T-helper 17 cell (primary cell): ENCODE measurements at regions not wholly inside any gene's neighbourhood (a gene's known extent, or its start where the extent isn't known, plus 50 kb on each side); places are given as distances from the start of the nearest gene placed in this dataset.

Experiments used
- ATAC-seq: fragments of 150-1000 bp; cut with Tn5 transposase; 2 replicates; pipeline ENCODE4 v1.10.0; 2021; ENCODE audit warnings: mild to moderate bottlenecking, moderate library complexity
- DNase-seq, 3 donors: peaks; one replicate each; pipeline versions ENCODE4 v3.0.0 to v3.0.0-alpha.2; 2020 to 2021
- H3K9me3 ChIP-seq: one replicate; pipeline ENCODE4 v1.7.0; 2013; ENCODE audit warnings: low read length, mild to moderate bottlenecking; ENCODE audit not compliant: control insufficient read depth, poor library complexity, severe bottlenecking
- H3K27ac Mint-ChIP-seq: one replicate; pipeline ENCODE4 v1.8.0; 2022; ENCODE audit warnings: mild to moderate bottlenecking, moderate library complexity, mixed read lengths
- H3K27me3 Mint-ChIP-seq: one replicate; pipeline ENCODE4 v1.8.0; 2022; ENCODE audit warnings: mixed read lengths
- H3K36me3 Mint-ChIP-seq: one replicate; pipeline ENCODE4 v1.8.0; 2022; ENCODE audit warnings: low read depth, mixed read lengths
- H3K4me1 Mint-ChIP-seq: one replicate; pipeline ENCODE4 v1.8.0; 2022; ENCODE audit warnings: mild to moderate bottlenecking, mixed read lengths
- H3K4me3 Mint-ChIP-seq: one replicate; pipeline ENCODE4 v1.8.0; 2022; ENCODE audit warnings: mild to moderate bottlenecking, moderate library complexity, mixed read lengths

DNA sequence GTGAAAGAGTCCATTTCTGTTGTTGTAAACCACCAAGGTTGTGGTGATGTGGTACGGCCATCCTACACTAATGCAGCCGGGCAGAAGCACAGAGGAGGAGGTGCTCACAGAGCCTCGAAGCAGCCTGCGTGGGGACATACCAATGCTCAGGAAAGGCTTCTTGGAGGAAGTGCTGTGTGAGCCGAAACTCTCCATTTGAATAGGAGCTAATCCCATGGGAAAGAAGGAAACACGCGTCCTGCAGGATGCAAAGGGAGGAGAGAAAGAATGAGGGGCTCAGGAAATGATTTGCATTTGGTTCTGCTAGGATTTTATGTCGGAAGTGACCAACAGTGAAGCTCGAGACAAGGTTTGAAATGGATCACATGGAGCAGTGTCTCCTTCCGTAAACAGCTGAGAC, 477.9 kb upstream of the ANKRD30A start:
- Mint-ChIP-seq H3K4me1 (no peaks in the 10 kb centered on the region), H3K36me3 (no peaks in the 10 kb centered on the region), H3K27me3 (no peaks in the 10 kb centered on the region), H3K4me3 (no peak overlapping the region), H3K27ac (no peak overlapping the region)
- ATAC-seq (no peak), DNase-seq (no peak)
- H3K9me3 ChIP-seq, result no peaks in the 10 kb centered on the region

- Mint-ChIP-seq H3K36me3 (no peaks in the 10 kb centered on the region), H3K27me3 (no peaks in the 10 kb centered on the region), H3K4me1 (no peaks in the 10 kb centered on the region), H3K4me3 (no peak overlapping the region), H3K27ac (no peak overlapping the region)
- DNase-seq (no peak), ATAC-seq (no peak)
- H3K9me3 ChIP-seq, result no peaks in the 10 kb centered on the region
Measured at GRCh38 chr10:36640626-36641025, 484.8 kb upstream of the ANKRD30A start.

DNA sequence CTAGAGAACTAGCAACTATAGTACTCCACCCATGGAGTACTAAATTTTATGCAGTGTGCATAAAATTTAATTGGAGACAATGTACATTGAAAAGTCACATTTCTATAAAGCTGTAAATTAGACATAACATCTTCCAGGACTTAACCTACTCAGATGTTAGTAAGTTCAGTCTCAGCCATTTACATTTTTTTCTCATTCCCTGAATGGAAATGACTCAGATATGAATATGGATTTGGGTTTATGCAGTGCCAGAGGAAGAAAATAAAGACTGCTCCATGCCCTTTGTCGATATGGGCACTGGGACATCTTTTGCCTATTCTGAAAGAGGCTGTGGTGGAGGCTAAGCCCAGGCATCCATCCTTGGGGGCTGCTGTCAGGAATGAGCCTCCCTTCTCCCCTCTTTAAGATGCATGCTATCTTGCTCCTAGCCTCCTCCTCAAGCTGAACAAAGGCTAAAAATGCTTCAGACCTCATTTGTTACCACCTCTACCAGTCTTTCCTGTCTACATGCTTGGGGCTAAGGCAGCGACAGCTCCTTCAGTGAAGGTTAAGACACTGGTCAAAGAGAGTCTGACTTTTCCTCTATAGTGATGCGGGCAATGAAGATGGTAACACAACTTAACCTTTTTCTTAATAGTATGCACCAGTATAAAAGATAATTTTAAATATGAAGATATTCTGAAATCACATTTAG, 486.8 kb upstream of the ANKRD30A start:
- Mint-ChIP-seq H3K36me3 (no peaks in the 10 kb centered on the region), H3K4me1 (no peaks in the 10 kb centered on the region), H3K27ac (no peak overlapping the region), H3K27me3 (no peaks in the 10 kb centered on the region), H3K4me3 (no peak overlapping the region)
- no peak for ATAC-seq
- no peaks in the 10 kb centered on the region for H3K9me3 ChIP-seq
- DNase-seq, result no peak

DNA sequence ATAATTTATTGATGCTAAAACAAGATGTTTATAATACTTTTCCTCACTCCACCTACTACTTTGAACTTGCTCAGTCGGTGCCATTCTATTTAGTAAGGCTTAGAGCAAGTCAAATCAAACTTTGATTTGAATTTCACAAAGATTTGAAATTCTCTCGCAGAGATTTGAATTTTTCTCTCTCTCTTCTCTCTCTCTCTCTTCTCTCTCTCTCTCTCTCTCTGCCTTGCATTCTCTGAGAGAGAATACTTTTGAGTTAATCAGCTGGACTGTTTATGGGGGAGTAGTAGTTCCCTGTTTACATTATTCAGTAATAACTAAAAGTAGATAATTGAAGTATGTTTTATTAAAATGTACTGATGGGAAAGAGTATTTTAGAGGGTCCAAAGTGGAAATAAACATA, 488.5 kb upstream of the ANKRD30A start:
- no peak overlapping the region for H3K4me3 Mint-ChIP-seq
- H3K4me1 Mint-ChIP-seq, result no peaks in the 10 kb centered on the region
- no peaks in the 10 kb centered on the region for H3K27me3 Mint-ChIP-seq
- no peaks in the 10 kb centered on the region for H3K9me3 ChIP-seq
- no peak for DNase-seq
- no peaks in the 10 kb centered on the region for H3K36me3 Mint-ChIP-seq
- no peak overlapping the region for H3K27ac Mint-ChIP-seq
- ATAC-seq, result no peak

GRCh38 chr10:36636285-36636839, 489.0 kb upstream of the ANKRD30A start:
- no peak for ATAC-seq
- no peaks in the 10 kb centered on the region for H3K36me3 Mint-ChIP-seq
- DNase-seq, result no peak
- H3K4me3 Mint-ChIP-seq, result no peak overlapping the region
- no peaks in the 10 kb centered on the region for H3K9me3 ChIP-seq
- H3K4me1 Mint-ChIP-seq, result no peaks in the 10 kb centered on the region
- H3K27ac Mint-ChIP-seq, result no peak overlapping the region
- no peaks in the 10 kb centered on the region for H3K27me3 Mint-ChIP-seq

GRCh38 chr10:36634916-36635315, 490.5 kb upstream of the ANKRD30A start:
- Mint-ChIP-seq H3K4me1 (no peaks in the 10 kb centered on the region), H3K27me3 (no peaks in the 10 kb centered on the region), H3K27ac (no peak overlapping the region), H3K36me3 (no peaks in the 10 kb centered on the region), H3K4me3 (no peak overlapping the region)
- no peaks in the 10 kb centered on the region for H3K9me3 ChIP-seq
- ATAC-seq, result no peak
- no peak for DNase-seq

DNA sequence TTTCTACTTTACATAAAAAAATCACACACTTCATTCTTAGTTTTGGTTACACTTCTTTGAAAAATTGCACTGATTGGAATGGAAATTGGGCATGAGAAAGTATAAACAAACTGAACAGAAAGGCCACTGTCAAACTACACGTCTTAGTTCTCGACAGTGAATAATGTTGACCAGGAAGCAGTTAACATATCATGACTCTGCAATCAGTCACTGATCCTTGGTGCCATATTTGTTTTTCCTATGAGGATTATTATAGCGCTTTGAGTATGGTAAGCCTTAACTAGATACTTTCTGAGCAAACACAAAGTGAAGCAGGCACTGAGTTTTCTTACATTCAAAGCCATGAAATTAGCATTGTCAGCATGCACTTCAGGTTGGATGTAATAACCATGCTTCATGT, 495.1 kb upstream of the ANKRD30A start:
- DNase-seq (no peak), ATAC-seq (no peak)
- Mint-ChIP-seq H3K27me3 (no peaks in the 10 kb centered on the region), H3K4me3 (no peak overlapping the region), H3K27ac (no peak overlapping the region), H3K4me1 (no peaks in the 10 kb centered on the region), H3K36me3 (no peaks in the 10 kb centered on the region)
- H3K9me3 ChIP-seq, result no peaks in the 10 kb centered on the region

GRCh38 chr10:36629476-36629875, 495.9 kb upstream of the ANKRD30A start:
- Mint-ChIP-seq H3K27me3 (no peaks in the 10 kb centered on the region), H3K4me1 (no peaks in the 10 kb centered on the region), H3K36me3 (no peaks in the 10 kb centered on the region), H3K4me3 (no peak overlapping the region), H3K27ac (no peak overlapping the region)
- DNase-seq, result no peak
- ATAC-seq, result no peak
- no peaks in the 10 kb centered on the region for H3K9me3 ChIP-seq

DNA sequence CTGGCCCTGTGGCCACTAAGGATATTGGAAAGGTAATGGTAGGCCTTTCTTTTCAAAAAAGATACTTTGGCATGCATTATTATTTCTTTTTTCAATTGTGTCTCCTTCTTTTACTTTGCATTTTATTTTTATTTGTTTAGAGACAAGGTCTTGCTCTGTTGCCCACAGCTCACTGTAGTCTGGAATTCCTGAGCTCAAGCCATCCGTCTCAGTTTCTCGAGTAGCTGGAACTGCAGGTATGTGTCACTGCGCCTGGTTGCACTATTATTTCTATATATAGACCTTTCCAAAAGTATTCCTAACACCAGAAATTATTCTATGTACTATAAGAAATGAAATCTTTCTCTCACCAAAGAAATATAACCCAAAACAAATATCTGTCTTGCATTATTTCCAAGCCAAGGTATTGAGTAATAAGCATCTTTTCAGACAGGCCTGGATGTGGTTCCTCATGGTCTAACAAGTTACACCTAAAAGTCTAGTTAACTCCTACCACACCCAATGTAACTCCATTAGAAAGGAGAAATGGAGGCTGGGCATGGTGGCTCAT, 500.8 kb upstream of the ANKRD30A start:
- Mint-ChIP-seq H3K4me1 (no peaks in the 10 kb centered on the region), H3K27ac (no peak overlapping the region), H3K36me3 (no peaks in the 10 kb centered on the region), H3K27me3 (no peaks in the 10 kb centered on the region), H3K4me3 (no peak overlapping the region)
- DNase-seq, result no peak
- H3K9me3 ChIP-seq, result no peaks in the 10 kb centered on the region
- ATAC-seq, result no peak

DNA sequence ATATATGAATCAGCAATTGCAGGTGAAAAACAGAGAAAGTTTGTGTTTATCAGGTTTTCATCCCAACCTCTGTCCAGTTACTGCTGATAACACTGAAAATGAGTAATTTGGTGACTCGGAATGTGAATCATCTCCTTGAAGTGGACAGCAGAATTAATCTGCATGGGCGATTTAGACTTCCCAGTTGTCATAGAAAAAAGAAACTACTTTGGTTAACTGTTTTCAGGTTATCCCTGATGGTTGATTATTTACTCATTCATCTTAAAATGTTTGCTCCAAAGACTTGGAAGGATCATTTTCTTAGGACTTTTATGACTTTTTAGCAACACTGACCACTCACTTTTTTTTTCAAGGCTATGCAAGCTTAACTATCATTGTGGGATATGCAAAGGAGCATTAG, 504.1 kb upstream of the ANKRD30A start:
- ATAC-seq (no peak), DNase-seq (no peak)
- H3K4me1 Mint-ChIP-seq, result no peaks in the 10 kb centered on the region
- H3K27ac Mint-ChIP-seq, result no peak overlapping the region
- H3K9me3 ChIP-seq, result no peaks in the 10 kb centered on the region
- no peaks in the 10 kb centered on the region for H3K36me3 Mint-ChIP-seq
- H3K4me3 Mint-ChIP-seq, result no peak overlapping the region
- H3K27me3 Mint-ChIP-seq, result no peaks in the 10 kb centered on the region

DNA sequence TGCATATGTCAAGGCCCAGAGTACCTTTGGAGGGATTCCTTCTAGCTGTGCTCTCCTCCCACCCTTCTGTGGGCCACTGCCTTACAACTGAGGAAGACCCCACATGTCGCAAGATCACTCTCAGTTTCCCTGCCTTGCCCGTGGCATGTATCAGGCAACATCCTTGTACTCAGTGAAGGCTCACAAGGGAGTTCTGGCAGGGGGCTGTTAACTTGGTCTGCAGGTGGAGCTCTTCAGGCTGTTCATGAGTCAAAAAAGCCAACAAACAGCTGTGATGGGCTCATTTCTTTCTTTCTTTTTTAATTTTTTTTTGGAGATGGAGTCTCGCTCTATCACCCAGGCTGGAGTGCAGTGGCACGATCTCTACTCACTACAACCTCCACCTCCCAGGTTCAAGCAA, 513.0 kb upstream of the ANKRD30A start:
- Mint-ChIP-seq H3K27me3 (no peaks in the 10 kb centered on the region), H3K27ac (no peak overlapping the region), H3K4me1 (no peaks in the 10 kb centered on the region), H3K4me3 (no peak overlapping the region), H3K36me3 (no peaks in the 10 kb centered on the region)
- peaks cover 2% of the 10 kb centered on the region for H3K9me3 ChIP-seq
- DNase-seq (no peak), ATAC-seq (no peak)

DNA sequence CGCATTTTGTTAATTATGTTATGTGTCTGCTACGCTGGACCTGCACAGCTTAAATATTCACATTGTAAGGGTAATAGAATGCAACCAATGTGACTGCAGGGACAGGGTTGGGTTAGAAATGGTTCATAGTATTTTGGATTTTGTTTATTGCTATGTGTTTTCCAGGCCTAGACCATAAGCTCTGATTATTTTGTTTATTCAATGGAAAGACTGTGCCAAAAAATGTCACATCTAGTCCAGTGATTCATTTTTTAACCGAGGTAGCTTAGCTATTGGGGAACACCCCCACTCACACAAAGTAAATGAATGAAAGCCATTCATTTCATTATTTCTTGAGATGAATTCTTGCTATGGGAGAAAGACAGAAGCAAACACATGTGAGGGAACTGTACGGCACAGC, 516.5 kb upstream of the ANKRD30A start:
- H3K27me3 Mint-ChIP-seq, result no peaks in the 10 kb centered on the region
- DNase-seq (no peak), ATAC-seq (no peak)
- H3K4me3 Mint-ChIP-seq, result no peak overlapping the region
- H3K36me3 Mint-ChIP-seq, result no peaks in the 10 kb centered on the region
- no peaks in the 10 kb centered on the region for H3K4me1 Mint-ChIP-seq
- H3K9me3 ChIP-seq, result no peaks in the 10 kb centered on the region
- no peak overlapping the region for H3K27ac Mint-ChIP-seq

GRCh38 chr10:36608251-36608650, 517.1 kb upstream of the ANKRD30A start:
- no peaks in the 10 kb centered on the region for H3K4me1 Mint-ChIP-seq
- ATAC-seq (no peak), DNase-seq (no peak)
- no peaks in the 10 kb centered on the region for H3K9me3 ChIP-seq
- no peaks in the 10 kb centered on the region for H3K27me3 Mint-ChIP-seq
- no peak overlapping the region for H3K27ac Mint-ChIP-seq
- no peaks in the 10 kb centered on the region for H3K36me3 Mint-ChIP-seq
- no peak overlapping the region for H3K4me3 Mint-ChIP-seq

DNA sequence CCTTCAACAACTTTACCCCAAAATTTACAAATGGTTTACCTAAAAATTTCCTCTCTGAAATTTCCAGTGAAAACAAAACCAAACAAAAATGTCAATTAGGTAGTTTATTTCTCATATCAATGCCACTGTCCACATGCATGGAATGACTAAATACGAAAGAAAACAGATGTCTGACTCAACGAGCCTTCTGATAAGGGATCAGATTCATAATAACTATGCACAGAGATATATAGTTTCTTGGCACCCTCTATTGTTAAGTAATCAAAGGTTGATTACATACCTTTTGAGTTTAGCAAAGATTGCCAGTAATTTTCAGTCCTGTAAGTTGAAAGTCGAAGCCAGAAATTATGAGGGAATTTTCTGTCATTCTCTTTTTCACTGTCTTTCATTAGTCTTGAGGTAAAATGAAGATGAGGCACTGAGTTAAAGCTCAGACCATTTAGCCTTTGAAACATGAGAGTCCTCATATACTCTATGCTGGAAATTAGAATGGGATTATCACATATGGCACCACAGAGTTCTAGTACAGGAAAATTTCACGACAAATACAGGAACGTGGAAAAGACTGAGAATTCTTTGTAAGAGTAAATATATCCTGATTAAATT, 519.1 kb upstream of the ANKRD30A start:
- no peaks in the 10 kb centered on the region for H3K9me3 ChIP-seq
- no peaks in the 10 kb centered on the region for H3K4me1 Mint-ChIP-seq
- no peaks in the 10 kb centered on the region for H3K36me3 Mint-ChIP-seq
- ATAC-seq (no peak), DNase-seq (no peak)
- H3K27me3 Mint-ChIP-seq, result no peaks in the 10 kb centered on the region
- no peak overlapping the region for H3K4me3 Mint-ChIP-seq
- H3K27ac Mint-ChIP-seq, result no peak overlapping the region
